ENCODE measurements at regions not wholly inside any gene's neighbourhood (a gene's known extent, or its start where the extent isn't known, plus 50 kb on each side); places are given as distances from the start of the nearest gene placed in this dataset.

DNA sequence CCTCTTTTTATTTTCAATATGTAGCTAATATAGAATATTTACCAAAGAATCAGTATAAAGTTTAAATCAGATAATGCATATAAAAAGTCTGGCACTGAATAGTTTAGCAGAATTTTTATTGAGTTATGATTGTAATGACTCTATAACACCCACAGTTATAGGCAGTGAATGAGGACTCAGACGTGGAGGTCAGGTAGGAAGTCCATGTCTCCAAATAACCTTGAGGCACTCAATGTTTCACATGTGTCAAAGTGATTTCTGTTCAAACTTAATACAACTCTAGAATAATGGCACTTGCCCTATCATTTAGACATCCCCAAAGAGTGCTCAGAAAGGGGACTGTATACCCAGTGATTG, 332.1 kb downstream of the BMPER start:
- no peak overlapping the region for H2AFZ ChIP-seq (ENCODE audit: low read length)
- no peak overlapping the region for H3K4me2 ChIP-seq (ENCODE audit: insufficient read depth, insufficient read length, low read length)
- no peak overlapping the region for H4K5ac ChIP-seq (ENCODE audit: insufficient read length, low read depth, low read length)
- H4K91ac ChIP-seq (ENCODE audit: insufficient read length, low read depth, low read length) = no peak overlapping the region
- H4K20me1 ChIP-seq (ENCODE audit: control insufficient read depth, insufficient read depth, insufficient read length) = no peaks in the 10 kb centered on the region
- no peak overlapping the region for H3K27ac ChIP-seq (ENCODE audit: insufficient read length, low read depth, low read length)
- no peak overlapping the region for H4K8ac ChIP-seq (replicated peaks; ENCODE audit: insufficient read length, low read depth, low read length)
- no peaks in the 10 kb centered on the region for H3K79me1 ChIP-seq (ENCODE audit: insufficient read depth, low read depth, low read length, poor library complexity, severe bottlenecking)
- H2BK20ac ChIP-seq (ENCODE audit: low read depth, low read length, poor library complexity, severe bottlenecking) = no peak overlapping the region
- no peak overlapping the region for H2AK5ac ChIP-seq (ENCODE audit: insufficient read length, low read length)
- no peak overlapping the region for H3K14ac ChIP-seq (ENCODE audit: insufficient read depth, low read length)
- H3K79me2 ChIP-seq (ENCODE audit: insufficient read depth, low read length) = no peaks in the 10 kb centered on the region
- no peak overlapping the region for H2BK12ac ChIP-seq (ENCODE audit: insufficient read length, low read depth, low read length)
- 0 out of 2 replicates have a peak, but pooled peaks cover 3% of the 10 kb centered on the region for H3K4me1 ChIP-seq (ENCODE audit: insufficient read depth, low read length)
- no peaks in the 10 kb centered on the region for H3K9me3 ChIP-seq (ENCODE audit: control insufficient read depth, low read depth, low read length)
- H3K4me3 Mint-ChIP-seq = no peak overlapping the region
- peaks cover 0 to 5% (median 0%) of the 10 kb centered on the region in 3 experiments; a peak in 2 of 7 replicates for H3K36me3 Mint-ChIP-seq (ENCODE audit: insufficient read depth in 1 of 3, low read depth in 3 of 3)
- H3K56ac ChIP-seq (ENCODE audit: insufficient read length, low read depth, low read length) = no peak overlapping the region
- H2BK5ac ChIP-seq (ENCODE audit: insufficient read length, low read length) = no peak overlapping the region
- no peaks in the 10 kb centered on the region for H3K9me3 Mint-ChIP-seq
- no peak overlapping the region for H3T11ph ChIP-seq (ENCODE audit: low read length)
- no peaks in the 10 kb centered on the region for H3K27me3 ChIP-seq (ENCODE audit: insufficient read depth, low read length)
- no CpG with 5 or more reads among the region's 1 CpG for WGBS (ENCODE audit: extremely low coverage, insufficient read length, low lambda C conversion rate)
- TF ChIP-seq, protein P1, sequence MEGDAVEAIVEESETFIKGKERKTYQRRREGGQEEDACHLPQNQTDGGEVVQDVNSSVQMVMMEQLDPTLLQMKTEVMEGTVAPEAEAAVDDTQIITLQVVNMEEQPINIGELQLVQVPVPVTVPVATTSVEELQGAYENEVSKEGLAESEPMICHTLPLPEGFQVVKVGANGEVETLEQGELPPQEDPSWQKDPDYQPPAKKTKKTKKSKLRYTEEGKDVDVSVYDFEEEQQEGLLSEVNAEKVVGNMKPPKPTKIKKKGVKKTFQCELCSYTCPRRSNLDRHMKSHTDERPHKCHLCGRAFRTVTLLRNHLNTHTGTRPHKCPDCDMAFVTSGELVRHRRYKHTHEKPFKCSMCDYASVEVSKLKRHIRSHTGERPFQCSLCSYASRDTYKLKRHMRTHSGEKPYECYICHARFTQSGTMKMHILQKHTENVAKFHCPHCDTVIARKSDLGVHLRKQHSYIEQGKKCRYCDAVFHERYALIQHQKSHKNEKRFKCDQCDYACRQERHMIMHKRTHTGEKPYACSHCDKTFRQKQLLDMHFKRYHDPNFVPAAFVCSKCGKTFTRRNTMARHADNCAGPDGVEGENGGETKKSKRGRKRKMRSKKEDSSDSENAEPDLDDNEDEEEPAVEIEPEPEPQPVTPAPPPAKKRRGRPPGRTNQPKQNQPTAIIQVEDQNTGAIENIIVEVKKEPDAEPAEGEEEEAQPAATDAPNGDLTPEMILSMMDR (conservative IDR thresholded peaks at IDR 0.05) = no peak
- H3K18ac ChIP-seq (ENCODE audit: insufficient read length, low read depth, low read length) = no peak overlapping the region
- H3K23ac ChIP-seq (ENCODE audit: insufficient read length, low read depth, low read length) = no peak overlapping the region
- H3K23me2 ChIP-seq (ENCODE audit: insufficient read length, low read depth, low read length, poor library complexity, severe bottlenecking) = no peaks in the 10 kb centered on the region
- H3K9ac ChIP-seq (ENCODE audit: extremely low read depth, insufficient read length, low read length) = no peak overlapping the region
- H2BK15ac ChIP-seq (ENCODE audit: low read depth, low read length) = no peak overlapping the region
- H2BK120ac ChIP-seq (ENCODE audit: low read depth, low read length, poor library complexity, severe bottlenecking) = no peak overlapping the region
- DNase-seq = no peak
- no peak overlapping the region for H3K27ac Mint-ChIP-seq
- H3K4ac ChIP-seq (ENCODE audit: low read depth, low read length) = no peak overlapping the region
- H3K27me3 Mint-ChIP-seq (ENCODE audit: low read depth) = peaks cover 1% of the 10 kb centered on the region
- H3K4me1 Mint-ChIP-seq = peaks cover 0 to 5% of the 10 kb centered on the region in 2 experiments; a peak in 1 of 4 replicates

All from H9 (cell line).